ENCODE measurements at regions not wholly inside any gene's neighbourhood (a gene's known extent, or its start where the extent isn't known, plus 50 kb on each side); places are given as distances from the start of the nearest gene placed in this dataset.

- no peak for DNase-seq (ENCODE audit: low read depth in 1 of 2, low spot score in 1 of 2)
- no peak for TF ChIP-seq GABPA (IDR thresholded peaks at IDR 0.05; ENCODE audit: low read depth)
- TF ChIP-seq SPI1 (IDR thresholded peaks at IDR 0.05; ENCODE audit: borderline replicate concordance, low read depth), result no peak
- TF ChIP-seq, protein P1, sequence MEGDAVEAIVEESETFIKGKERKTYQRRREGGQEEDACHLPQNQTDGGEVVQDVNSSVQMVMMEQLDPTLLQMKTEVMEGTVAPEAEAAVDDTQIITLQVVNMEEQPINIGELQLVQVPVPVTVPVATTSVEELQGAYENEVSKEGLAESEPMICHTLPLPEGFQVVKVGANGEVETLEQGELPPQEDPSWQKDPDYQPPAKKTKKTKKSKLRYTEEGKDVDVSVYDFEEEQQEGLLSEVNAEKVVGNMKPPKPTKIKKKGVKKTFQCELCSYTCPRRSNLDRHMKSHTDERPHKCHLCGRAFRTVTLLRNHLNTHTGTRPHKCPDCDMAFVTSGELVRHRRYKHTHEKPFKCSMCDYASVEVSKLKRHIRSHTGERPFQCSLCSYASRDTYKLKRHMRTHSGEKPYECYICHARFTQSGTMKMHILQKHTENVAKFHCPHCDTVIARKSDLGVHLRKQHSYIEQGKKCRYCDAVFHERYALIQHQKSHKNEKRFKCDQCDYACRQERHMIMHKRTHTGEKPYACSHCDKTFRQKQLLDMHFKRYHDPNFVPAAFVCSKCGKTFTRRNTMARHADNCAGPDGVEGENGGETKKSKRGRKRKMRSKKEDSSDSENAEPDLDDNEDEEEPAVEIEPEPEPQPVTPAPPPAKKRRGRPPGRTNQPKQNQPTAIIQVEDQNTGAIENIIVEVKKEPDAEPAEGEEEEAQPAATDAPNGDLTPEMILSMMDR (IDR thresholded peaks at IDR 0.05; ENCODE audit: insufficient read depth, low read length), result no peak
- no peak for TF ChIP-seq POLR2AphosphoS5 (IDR thresholded peaks at IDR 0.05; ENCODE audit: low read depth)
- TF ChIP-seq, protein P2, sequence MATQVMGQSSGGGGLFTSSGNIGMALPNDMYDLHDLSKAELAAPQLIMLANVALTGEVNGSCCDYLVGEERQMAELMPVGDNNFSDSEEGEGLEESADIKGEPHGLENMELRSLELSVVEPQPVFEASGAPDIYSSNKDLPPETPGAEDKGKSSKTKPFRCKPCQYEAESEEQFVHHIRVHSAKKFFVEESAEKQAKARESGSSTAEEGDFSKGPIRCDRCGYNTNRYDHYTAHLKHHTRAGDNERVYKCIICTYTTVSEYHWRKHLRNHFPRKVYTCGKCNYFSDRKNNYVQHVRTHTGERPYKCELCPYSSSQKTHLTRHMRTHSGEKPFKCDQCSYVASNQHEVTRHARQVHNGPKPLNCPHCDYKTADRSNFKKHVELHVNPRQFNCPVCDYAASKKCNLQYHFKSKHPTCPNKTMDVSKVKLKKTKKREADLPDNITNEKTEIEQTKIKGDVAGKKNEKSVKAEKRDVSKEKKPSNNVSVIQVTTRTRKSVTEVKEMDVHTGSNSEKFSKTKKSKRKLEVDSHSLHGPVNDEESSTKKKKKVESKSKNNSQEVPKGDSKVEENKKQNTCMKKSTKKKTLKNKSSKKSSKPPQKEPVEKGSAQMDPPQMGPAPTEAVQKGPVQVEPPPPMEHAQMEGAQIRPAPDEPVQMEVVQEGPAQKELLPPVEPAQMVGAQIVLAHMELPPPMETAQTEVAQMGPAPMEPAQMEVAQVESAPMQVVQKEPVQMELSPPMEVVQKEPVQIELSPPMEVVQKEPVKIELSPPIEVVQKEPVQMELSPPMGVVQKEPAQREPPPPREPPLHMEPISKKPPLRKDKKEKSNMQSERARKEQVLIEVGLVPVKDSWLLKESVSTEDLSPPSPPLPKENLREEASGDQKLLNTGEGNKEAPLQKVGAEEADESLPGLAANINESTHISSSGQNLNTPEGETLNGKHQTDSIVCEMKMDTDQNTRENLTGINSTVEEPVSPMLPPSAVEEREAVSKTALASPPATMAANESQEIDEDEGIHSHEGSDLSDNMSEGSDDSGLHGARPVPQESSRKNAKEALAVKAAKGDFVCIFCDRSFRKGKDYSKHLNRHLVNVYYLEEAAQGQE (IDR thresholded peaks at IDR 0.05; ENCODE audit: insufficient replicate concordance, low read depth), result no peak
- Histone ChIP-seq H3K27me3 (ENCODE audit: insufficient read depth, poor library complexity, severe bottlenecking) (no peaks in the 10 kb centered on the region), H3K4me3 (replicated peaks; ENCODE audit: insufficient read depth, low read length) (no peak overlapping the region), H3K27ac (replicated peaks) (no peak overlapping the region)
These were observed 223.3 kb upstream of the VCX3A start for GRCh38 chrX:6758234-6758633.

DNA sequence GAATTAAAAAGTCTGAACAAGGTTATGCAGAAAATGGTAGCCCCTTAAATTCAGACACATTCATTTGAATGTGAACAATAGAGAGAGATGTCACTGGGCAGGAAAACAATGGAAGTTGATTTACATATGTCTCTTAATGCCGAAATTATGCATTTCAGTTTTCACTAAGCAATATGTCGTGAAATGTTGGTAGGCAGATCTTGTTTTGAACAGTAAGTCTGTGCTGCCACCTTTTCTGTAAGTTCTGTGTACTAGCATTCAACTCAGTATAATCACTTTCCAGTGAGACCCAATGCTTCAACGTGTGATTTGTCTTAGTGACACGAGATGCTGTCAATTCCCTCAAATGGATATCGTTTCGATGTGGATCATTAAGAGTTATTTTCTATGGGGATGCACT lies 222.7 kb upstream of the VCX3A start:
- Histone ChIP-seq H3K4me3 (replicated peaks; ENCODE audit: insufficient read depth, low read length) (no peak overlapping the region), H3K27ac (replicated peaks) (no peak overlapping the region), H3K27me3 (ENCODE audit: insufficient read depth, poor library complexity, severe bottlenecking) (no peaks in the 10 kb centered on the region)
- DNase-seq (ENCODE audit: low read depth in 1 of 2, low spot score in 1 of 2), result no peak
- TF ChIP-seq SPI1 (IDR thresholded peaks at IDR 0.05; ENCODE audit: borderline replicate concordance, low read depth), result no peak
- TF ChIP-seq, protein P2 (IDR thresholded peaks at IDR 0.05; ENCODE audit: insufficient replicate concordance, low read depth), result no peak
- no peak for TF ChIP-seq GABPA (IDR thresholded peaks at IDR 0.05; ENCODE audit: low read depth)
- TF ChIP-seq POLR2AphosphoS5 (IDR thresholded peaks at IDR 0.05; ENCODE audit: low read depth), result no peak
- TF ChIP-seq, protein P1 (IDR thresholded peaks at IDR 0.05; ENCODE audit: insufficient read depth, low read length), result no peak

DNA sequence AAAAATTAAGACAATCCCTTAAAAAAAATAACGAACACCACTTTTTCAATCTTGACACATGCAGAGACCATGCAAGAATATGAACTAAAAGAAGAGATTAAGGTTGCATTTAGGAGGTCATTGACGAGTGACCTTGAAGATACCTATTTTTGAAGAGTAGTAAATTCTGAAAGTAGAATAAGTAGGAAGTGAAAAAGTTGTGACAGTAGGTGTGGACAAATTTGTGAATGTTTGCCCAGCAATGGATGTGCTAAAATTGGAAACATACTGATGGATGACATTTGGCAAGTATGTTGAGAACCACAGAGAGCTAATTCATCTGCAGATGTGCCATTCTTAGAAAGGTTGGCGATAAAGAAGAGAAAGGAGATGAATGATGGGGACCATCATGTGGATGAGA lies 213.7 kb upstream of the VCX3A start:
- DNase-seq (ENCODE audit: low read depth in 1 of 2, low spot score in 1 of 2), result no peak
- H3K27me3 ChIP-seq (ENCODE audit: insufficient read depth, poor library complexity, severe bottlenecking), result no peaks in the 10 kb centered on the region
- no peak overlapping the region for H3K27ac ChIP-seq (replicated peaks)
- TF ChIP-seq GABPA (IDR thresholded peaks at IDR 0.05; ENCODE audit: low read depth) (no peak), POLR2AphosphoS5 (IDR thresholded peaks at IDR 0.05; ENCODE audit: low read depth) (no peak), SPI1 (IDR thresholded peaks at IDR 0.05; ENCODE audit: borderline replicate concordance, low read depth) (no peak)
- TF ChIP-seq, protein P2 (IDR thresholded peaks at IDR 0.05; ENCODE audit: insufficient replicate concordance, low read depth), result no peak
- TF ChIP-seq, protein P1 (IDR thresholded peaks at IDR 0.05; ENCODE audit: insufficient read depth, low read length), result no peak
- H3K4me3 ChIP-seq (replicated peaks; ENCODE audit: insufficient read depth, low read length), result no peak overlapping the region
